CD4-positive, alpha-beta T cell treated with Interleukin-2 at 100 ng/mL for 4 hours (primary cell): ENCODE measurements at regions not wholly inside any gene's neighbourhood (a gene's known extent, or its start where the extent isn't known, plus 50 kb on each side); places are given as distances from the start of the nearest gene placed in this dataset.

ENCODE experiments used
- DNase-seq: peaks from one replicate; pipeline ENCODE4 v3.0.0-alpha.2; 2020; ENCODE audit warnings: low spot score

DNA sequence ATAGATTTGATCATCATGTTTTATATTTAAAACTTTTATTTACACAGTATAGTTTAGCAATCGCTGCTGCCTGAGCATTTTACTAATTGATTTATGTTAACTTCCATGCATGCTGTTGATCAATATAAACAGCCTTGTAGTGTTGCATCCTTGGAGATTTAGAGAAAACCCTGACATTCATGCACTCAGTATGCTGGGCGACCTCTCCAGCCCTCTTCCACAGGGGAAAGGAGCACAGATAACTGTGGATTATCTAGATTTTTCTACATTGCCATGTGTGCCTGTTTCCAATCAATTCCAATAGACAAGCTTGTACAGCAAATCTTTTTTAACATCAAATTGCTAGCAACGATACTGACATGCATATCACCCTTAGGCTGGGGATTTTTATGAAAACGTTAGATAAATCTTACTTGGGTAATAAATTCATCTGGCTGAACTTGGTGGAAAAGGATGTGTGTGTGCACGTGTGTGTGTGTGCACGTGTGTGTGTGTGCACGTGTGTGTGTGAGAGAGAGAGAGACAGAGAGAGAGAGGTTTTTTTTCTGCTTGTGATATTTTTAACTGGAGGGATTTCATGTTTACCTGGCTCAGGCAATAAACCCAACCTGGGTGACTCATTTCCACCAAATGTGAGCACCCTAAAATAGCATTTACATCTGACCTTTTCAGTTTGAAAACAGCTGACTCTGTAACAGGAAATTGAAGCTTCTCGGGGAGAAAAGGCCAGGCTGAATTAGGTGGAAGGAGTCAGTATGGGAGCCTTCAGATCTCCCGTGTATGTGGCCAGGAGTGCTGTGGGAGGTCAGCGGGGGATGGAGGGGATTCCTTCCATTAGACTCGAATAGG lies 339.8 kb downstream of the PRDM2 start:
- no peak for DNase-seq

DNA sequence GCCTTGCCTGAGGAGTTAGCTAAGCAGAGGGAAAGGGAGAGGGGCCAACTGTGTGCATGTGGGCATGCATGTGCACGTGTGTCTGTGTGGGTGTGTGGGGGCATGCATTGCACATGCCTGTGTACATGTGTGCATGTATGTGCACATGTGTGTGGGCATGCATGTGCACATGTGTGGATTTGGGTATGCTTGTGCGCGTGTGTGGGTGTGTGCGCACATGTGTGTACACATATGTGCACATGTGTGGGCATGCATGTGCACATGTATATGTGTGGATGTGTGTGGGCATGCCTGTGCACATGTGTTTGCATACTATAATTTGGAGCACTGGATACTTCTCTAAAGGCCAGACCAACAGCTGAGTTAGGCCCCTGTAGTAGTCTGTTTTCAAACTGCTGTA lies 350.0 kb downstream of the PRDM2 start:
- no peak for DNase-seq

DNA sequence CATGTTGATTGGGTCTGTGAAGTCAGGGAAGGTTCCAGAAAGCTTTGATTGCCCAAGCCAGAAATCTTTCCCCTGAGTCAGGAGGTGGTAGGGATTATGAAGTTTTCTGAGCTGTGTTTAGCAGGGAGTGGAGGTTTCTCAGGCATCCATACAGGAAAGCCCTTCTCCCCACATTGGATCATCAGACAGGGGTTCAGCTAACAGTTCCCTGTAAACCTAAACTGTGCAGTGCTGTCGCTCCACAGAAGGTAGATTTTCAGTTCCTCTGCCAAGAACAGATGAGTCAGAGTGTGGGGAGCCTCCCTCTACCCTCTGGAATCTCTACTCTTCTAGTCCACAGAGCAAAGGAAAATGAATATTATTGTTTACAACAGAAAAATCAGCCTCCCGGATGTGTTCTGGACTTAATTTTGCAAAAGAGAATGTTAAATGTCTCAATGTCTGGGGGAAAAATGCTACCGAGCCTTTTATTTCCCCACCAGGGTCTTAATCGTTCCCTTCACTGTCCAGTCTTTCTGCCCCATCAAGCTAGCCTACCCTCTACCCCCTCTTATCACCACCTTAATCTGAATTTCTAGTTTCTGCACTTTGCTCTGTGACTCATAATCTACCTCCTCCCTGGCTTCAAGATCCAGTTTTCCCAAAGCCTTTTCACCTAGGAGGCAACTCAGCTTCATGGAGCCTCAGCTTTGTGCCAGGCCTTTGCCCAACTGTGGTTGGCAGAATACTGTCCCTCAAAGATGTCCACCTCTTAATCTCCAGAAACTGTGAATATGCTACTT lies 355.6 kb downstream of the PRDM2 start:
- no peak for DNase-seq

DNA sequence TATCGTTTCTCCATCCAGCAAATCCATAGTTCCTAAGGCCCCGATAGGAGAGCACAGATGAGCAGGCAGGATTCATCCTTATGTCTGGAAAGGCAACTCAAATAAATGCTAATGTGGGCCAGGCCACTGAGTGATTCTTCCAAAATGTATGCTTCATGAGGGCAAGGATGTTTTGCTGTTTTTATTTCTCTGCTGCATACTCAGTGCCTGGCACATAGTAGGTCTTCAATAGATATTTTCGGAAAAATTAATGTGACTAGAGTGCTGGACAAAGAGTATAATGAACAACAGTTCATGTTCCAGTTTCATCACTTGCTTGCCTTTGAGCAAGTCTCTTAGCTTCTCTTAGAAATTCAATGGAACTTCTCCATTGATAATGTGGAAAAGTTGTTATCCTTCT lies 357.7 kb downstream of the PRDM2 start:
- DNase-seq: no peak

DNA sequence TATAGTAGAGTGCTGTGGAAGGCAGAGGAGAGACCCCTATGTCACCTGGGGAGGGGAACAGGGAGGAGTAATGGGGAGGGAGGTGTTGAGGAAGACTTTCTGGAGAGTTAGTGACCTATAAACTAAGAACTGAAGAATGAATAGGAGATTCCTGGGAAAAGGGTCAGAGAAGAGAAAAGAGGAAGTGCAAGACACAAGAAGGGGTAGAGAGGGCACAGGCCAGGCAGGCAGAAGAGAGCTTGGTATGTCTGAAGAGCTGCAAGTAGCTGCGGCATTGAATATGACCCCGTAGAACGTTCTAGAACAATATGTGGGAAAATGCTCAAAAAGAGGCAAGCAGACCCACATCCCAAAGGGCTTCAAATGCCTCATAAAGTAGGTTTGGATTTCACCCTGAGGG lies 361.2 kb downstream of the PRDM2 start:
- DNase-seq: no peak

DNA sequence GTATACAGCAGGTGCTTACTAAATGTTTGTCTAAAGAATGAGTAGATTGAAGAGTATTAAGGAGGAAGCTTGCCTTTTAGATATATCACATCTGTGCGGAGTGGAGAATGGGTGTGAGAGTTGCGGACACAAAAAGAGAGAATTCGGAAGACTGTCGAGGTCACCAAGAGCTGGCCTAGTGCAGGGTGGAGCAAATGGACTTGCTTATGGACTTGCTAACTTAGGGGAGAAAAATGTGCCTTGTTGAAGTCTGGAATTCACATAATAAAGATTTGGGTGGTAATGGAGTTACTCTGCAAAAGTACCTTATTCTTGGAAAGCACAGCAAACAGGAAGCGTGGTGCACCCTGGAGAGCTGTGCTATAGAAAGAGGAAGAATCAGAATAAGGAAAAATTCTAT lies 361.7 kb downstream of the PRDM2 start:
- no peak for DNase-seq

DNA sequence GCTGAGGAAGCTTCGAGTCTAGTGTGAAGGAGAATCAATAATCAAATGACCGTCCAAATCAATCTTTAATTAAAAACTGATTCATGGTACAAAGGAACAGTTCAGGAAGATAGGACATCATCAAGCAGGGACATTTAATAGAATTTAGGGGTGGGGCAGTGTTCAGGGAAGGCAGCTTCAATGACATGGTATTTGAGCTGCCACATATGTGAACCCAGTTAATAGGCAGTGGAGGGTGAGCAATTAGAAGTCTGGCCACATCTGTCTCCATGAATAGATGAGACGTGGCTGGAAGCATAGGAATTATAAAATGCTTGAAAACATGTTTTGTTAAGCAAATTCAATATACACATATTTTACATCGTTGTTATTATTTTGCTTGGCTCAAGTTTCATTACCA lies 362.7 kb downstream of the PRDM2 start:
- no peak for DNase-seq

DNA sequence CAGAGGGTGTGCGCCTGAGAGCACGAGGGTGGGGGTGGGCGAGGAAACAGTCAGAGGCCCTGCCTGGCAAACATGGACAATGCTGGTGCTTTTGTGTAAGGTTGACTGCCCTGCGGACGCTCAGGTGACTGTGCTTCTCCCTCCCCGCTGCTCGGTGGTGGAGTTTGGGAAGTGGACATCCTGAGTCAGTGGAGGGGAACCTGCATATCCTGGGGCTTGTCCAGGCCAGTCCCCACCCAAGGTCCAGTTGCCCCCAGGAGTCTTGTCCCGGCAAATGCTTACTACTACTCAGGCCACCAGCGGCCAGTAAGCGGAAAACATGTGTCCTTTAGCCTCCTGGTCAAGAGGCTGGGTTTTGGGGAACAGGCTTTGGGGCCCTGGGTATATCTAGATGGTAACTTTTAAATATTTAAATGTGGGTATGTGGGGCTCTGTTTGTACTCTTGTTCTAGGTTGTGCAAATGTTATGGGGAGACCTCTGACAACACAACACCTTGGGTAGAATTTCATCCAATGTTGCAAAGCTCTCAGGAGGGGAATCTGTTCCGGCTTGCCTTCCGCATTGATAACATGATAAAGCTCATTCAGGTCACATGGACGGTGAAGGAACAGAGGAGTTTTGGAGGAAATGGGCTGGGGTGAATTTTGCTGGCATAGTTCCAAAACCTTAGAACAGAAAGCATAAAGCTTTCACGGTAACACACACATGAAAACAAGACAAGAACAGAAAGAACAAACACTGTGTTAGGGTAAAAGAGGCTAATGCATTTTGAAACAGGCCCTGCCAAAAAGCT lies 364.9 kb downstream of the PRDM2 start:
- no peak for DNase-seq

DNA sequence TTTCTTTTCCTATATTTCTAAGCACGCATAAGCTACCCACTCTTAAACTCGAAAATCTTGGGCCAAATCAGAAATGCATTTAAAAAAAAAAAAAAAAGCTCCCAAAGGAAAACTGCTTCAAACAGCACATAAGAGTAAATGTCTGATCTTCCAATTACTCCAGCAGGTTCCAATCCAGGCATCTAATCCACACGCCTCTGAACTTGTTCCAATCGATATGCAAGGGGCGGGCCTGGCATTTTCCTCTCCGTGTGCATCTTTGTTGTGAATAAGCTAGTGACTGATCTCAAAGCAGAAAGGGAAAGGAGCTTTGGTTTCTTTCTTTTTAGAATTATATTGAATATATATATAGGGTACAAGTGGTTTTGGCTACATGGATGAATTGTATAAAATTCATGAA lies 365.5 kb downstream of the PRDM2 start:
- DNase-seq: no peak

DNA sequence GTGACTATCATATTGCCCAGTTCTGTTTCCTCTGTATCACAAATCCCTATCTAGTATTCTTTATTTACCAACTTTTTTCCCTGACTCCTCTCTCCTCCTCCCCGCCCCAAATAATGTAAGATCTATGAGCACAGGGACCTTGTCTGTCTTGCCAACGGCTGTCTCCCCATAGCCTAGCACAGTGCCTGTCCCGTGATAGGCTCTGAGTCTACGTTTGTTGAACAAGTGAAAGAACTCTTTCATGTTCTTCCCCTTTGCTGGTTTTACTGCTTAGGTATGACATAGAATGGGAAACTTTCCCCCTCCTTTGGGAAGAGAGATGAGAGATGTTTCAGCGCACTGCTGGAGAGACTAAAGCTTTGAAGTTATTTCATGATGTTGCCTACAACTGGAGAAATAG lies 367.0 kb downstream of the PRDM2 start:
- DNase-seq: no peak

DNA sequence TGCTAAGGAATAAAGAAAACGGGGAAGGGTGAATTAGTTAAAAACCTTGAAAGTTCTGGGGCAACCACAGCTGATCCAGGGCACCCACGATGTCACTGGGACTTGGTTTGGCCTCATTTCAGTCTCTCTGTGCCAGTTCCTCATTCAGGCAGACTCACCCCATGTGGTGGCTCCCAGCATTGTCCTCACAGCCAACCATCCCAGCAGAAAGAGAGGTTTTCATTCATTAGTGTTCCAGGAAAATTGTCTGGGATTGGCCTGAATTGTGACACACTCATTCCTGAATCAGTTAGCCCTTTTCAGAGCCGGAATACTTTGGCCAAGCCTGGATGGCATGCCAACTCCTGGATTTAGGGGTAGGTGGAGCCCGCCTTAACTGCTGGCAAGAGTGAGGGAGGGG lies 367.7 kb downstream of the PRDM2 start:
- no peak for DNase-seq

DNA sequence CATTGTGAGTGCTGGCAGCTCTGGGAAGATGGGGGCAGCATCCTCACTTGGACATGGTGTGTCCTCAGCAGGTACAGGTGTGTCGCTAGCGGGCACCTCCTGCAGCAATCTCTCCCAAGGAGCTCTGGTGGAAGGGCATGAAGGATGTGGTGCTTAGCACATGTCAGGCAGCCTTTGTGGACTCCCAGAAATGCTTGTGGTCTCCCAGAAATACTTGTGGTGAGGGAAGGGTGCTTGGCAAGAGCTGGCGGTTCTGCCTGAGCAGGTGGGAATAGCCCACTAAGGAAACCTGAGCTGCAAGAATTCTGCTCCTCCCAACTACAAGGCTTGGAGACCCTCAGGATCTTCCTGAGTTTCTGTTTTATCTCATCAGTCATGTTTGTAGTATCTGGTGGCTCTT lies 371.6 kb downstream of the PRDM2 start:
- DNase-seq: no peak

DNA sequence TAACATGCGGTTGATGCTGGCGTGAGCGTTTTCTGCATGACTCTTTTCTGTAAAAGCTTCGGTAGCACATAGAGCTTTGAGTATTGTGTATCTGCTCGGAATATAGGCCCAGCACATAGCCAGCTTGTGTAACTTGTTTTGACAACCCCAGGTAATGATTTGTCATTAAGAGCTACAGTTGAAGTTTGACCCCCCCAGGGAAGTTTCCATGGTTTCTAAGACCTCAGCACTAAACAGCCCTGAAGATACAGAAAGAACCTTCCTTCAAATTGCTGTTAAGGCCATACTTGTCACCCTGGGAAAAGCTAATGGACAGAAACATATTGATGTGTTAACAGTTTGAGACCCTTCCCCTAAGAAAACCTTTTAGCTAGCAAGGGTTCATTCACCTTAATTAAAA lies 380.7 kb downstream of the PRDM2 start:
- no peak for DNase-seq

DNA sequence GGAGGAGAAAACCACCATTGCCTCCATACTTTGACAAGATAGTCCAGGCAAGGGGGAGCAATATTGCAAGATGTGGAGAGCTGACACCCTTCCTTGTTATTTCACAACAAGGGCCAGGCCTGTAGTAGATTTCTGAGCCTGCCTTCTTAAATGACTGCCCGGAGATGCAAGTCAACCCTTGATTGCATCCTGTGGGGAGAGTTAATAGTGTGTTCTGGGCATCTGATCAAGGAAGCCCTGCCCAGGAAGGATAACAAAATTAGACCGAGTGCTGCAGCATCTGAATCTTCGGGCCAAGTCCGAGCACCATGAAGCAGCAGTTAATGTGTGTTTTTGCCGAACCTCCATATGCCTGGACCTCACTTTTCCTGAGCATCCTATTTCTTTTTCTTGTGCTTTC lies 382.3 kb downstream of the PRDM2 start:
- no peak for DNase-seq

DNA sequence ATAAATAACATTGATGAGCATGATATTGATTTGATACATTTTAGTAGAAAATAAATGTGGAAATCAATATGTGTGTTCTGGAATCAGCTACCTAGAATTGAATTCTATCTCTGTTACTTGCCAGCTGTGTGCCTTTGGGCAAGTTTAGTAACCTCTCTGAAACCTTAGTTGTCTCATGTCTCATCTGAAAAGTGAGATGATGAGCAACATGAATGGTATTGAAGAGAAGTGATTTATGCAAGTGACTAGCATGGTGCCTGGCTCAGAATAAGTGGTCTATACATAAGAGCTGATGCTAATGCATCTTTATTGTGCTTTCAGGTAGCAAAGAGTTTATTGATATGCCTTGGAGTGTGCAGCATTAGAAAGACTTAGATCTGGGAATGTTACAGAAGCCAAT lies 383.3 kb downstream of the PRDM2 start:
- no peak for DNase-seq

DNA sequence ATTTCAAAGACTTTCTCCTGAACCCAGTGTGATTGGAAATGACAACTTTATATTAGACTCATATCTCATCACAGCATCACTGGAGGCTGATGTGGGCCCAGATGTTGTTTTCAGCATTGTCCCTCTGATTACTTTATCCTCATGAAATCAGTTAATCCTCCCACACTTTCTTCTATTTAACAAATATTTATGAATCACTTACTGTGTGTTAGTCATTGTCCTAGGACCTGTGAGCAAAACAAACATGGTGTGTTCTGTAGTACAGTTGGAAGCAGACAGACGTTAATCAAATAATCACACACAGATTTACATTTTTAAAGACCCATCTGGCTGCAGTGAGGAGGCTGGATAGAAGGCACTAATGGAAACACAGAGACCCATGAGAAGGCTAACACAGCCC lies 383.7 kb downstream of the PRDM2 start:
- DNase-seq: no peak

DNA sequence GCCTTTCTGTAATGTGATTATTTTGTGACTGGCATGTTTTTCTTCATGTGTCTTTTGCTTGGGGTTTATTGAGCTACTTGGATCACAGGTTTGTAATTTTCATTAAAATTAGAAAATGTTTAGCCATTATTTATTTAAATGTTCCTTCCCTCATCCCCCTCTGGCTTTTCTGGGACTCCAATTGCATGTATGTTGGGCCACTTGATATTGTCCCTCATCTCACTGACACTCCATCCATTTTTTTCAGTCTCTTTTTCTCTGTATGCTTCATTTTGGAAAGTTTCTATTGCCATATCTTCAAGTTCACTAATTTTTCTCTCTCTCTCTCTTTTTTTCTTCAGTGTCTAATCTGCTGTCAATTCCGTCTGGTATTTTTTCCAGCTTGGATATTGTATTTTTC lies 390.1 kb downstream of the PRDM2 start:
- DNase-seq: no peak

DNA sequence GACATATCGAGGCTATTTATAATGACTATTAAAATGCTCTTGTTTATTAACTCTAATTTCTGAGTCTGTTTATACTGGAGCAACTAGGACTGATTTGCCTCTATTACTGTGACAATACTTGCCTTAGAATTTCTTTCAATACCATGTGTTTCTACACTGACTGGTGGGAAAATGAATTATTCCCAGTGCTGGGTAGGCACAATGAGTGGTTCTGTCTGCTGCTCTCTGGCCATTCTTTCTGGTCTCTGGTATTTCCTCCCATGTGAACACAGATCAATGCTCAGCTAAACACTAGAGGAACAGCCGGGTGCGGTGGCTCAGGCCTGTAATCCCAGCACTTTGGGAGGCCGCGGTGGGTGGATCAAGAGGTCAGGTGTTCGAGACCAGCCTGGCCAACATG lies 390.5 kb downstream of the PRDM2 start:
- no peak for DNase-seq

DNA sequence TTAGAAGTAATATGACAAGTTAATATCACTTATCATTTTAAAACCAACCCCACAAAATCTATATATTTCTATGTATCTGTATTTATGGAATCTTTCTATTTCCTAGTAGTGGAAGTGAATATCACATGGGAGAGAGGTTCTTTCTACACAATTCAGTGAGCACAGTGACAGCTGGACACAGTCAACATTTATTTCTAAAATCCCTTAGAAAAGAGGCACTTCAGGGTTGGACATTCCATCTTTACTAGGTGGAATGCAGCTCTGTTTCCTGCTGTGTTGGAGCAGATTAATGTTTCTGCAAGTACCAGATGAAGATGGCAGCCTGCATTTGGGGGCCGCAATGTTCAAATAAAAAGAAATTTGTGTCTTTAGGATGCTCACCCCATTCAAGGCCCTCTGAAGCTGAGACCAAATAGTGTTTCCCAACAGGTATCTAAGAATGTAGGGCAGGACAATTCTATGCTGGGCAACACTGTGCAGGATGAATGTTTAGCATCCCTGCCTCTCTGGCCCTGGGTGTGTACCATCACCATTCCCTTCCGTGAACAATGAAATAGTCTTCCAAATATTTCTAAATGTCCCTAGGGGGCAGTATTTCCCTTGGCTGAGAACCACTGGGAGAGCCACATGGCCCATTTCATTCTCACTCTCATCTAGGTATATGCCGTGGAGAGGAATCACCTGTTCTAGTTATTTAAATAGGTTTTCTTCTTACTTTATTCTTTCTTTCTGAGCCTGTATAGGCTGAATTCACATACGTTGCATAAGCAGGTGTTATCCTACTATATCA lies 394.8 kb downstream of the PRDM2 start:
- no peak for DNase-seq

DNA sequence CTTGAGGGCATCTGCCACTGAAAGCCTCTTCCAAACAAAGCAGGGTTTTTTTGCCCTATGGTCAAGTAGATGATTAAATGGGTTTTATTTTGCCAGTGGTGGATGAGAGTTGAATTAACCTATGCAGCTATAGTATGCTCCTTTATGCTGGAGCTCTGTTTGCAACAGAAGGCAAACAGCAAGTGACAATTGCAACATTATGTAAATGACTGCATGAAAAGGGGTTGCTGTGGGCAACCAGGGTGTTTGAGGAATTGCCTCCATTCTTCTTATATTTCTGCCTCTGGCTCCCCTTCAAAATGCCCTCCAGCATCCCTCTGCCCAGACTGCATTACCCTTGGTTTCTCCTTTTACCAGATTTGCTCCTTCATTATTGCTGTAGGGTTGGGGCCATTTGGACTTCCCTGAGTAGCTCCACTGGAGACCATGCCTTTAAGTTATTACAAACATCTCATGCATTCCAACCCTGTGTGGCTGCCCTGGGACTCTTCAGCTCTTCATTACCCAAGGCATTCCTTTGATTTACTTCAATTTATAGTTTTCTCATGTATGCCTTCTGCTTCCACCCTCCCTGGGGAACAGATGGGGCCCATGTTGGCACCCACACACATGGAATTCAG lies 398.4 kb downstream of the PRDM2 start:
- DNase-seq: no peak

DNA sequence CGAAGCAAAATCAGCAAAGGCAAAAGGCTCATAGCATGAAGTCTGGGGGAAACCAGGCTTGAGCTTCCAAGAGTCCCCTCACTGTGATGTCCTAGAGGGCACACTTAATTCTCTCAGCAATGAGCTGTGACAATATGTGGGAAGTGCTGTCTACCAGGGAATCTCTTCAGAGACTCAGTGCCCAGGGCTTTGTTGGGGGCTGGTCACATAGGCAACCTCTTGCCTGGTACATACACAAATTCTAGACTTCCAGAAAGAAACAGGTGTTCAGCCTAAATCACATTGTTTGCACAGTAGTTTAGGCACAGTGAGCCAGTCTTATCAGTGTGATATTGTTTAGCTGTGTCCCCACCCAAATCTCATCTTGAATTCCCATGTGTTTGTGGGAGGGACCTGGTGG lies 400.5 kb downstream of the PRDM2 start:
- no peak for DNase-seq

DNA sequence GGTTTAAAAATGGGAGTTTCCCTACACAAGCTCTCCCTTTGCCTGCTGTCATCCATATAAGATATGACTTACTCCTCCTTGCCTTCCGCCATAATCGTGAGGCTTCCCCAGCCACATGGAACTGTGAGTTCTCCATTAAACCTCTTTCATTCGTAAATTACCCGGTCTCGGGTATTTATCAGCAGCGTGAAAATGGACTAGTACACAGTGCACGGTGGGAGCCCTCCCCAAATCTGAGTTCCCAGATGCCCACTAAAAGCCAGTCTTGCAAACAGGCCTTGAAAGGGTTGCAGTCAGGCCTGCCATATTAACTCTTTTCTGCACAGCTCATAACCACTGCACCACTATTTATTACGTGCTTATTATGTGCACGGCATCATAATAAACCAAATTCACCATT lies 400.9 kb downstream of the PRDM2 start:
- no peak for DNase-seq
